BJ (cell line): ENCODE measurements at regions not wholly inside any gene's neighbourhood (a gene's known extent, or its start where the extent isn't known, plus 50 kb on each side); places are given as distances from the start of the nearest gene placed in this dataset.

Experiments used
- CTCF ChIA-PET: fragments of 350-600 bp; formaldehyde crosslinking; extraction: SDS; loops from one replicate; lab custom pipeline; 2021; ENCODE audit warnings: antibody characterized with exemption, inconsistent platforms; lab: Yijun Ruan, JAX
- POLR2A ChIA-PET: fragments of 300-600 bp; sonication (Branson Sonifier 250); formaldehyde crosslinking; extraction: SDS; loops from one replicate; lab custom pipeline; 2021; ENCODE audit warnings: antibody characterized with exemption; lab: Charles Lee
- DNase-seq: peaks from one replicate; pipeline ENCODE4 v3.0.0-alpha.2; 2011; ENCODE audit warnings: low read depth
- H3K27me3 ChIP-seq: 2 replicates; pipeline ENCODE4 v1.6.0; 2011; ENCODE audit warnings: low read length; ENCODE audit not compliant: control insufficient read depth, insufficient read depth
- H3K36me3 ChIP-seq: 2 replicates; pipeline ENCODE4 v1.5.1; 2011; ENCODE audit warnings: low read length; ENCODE audit not compliant: control insufficient read depth, insufficient read depth
- H3K4me3 ChIP-seq: 2 replicates; pipeline ENCODE4 v1.5.1; 2011; ENCODE audit warnings: low read depth, mild to moderate bottlenecking, control low read depth, low read length
- TF ChIP-seq, protein P1 (sequence below): IDR thresholded peaks from 2 replicates; pipeline ENCODE4 v1.5.1; 2011; ENCODE audit warnings: low read depth, mild to moderate bottlenecking, control low read depth, inconsistent platforms, low read length, moderate library complexity; ENCODE audit not compliant: insufficient read depth

DNA sequence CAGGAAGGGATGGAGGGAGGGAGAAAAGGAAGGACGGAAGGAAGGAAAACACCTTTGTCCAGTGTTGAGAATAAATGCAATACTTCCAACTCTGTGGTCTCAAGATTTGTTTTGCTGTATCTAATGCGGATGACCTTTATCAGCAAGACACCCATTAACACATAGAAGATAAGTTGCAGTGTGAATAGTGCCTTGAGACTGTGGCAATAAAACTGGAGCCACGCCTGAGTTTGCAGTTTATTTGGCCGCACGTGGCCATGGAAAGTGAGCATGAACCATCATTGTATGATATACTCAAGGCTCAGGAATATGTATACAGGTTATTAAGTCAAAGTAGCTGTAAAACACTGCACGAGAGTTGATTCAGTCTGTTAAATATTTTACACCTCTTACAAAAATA is 113.6 kb upstream of the EEA1 start:
- ChIA-PET POLR2A (no interaction called here), CTCF (no interaction called here)
- H3K4me3 ChIP-seq, result no peak overlapping the region
- TF ChIP-seq, protein P1, sequence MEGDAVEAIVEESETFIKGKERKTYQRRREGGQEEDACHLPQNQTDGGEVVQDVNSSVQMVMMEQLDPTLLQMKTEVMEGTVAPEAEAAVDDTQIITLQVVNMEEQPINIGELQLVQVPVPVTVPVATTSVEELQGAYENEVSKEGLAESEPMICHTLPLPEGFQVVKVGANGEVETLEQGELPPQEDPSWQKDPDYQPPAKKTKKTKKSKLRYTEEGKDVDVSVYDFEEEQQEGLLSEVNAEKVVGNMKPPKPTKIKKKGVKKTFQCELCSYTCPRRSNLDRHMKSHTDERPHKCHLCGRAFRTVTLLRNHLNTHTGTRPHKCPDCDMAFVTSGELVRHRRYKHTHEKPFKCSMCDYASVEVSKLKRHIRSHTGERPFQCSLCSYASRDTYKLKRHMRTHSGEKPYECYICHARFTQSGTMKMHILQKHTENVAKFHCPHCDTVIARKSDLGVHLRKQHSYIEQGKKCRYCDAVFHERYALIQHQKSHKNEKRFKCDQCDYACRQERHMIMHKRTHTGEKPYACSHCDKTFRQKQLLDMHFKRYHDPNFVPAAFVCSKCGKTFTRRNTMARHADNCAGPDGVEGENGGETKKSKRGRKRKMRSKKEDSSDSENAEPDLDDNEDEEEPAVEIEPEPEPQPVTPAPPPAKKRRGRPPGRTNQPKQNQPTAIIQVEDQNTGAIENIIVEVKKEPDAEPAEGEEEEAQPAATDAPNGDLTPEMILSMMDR, result no peak
- H3K36me3 ChIP-seq, result no peaks in the 10 kb centered on the region
- no peak for DNase-seq
- no peaks in the 10 kb centered on the region for H3K27me3 ChIP-seq

DNA sequence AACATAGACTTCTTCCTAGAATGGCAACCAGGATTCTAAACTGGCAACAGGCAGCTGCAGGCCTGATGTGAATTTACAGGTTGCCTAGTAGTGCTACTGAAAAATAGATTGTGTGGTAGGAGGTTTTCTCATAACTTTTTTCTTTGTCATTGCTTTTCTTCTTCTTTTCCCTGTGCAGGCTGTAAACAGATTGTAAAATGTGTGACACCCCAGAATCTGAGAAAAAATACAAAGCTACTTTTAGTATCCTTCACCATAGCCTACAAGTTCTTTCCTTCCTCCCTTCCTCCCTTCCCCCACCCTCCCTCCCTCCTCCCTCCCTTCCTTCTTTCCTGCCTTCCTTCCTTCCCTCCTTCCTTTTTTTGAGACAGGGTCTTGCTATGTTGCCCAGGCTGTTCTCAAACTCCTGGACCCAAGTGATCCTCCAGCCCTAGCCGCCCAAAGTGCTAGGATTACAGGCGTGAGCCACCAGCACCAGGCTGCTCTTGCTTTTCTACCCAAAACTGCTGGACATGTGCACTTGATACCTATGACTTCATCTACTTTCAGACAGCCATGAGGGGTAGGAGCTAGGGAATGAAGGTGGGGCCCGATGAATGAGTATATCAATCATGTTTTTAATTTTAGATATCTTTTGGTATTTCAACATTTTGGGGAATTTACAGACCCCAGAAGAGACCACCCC is 114.2 kb upstream of the EEA1 start:
- ChIA-PET POLR2A (no interaction called here), CTCF (no interaction called here)
- no peak for DNase-seq
- TF ChIP-seq, protein P1, result no peak
- no peak overlapping the region for H3K4me3 ChIP-seq
- H3K27me3 ChIP-seq, result no peaks in the 10 kb centered on the region
- no peaks in the 10 kb centered on the region for H3K36me3 ChIP-seq

DNA sequence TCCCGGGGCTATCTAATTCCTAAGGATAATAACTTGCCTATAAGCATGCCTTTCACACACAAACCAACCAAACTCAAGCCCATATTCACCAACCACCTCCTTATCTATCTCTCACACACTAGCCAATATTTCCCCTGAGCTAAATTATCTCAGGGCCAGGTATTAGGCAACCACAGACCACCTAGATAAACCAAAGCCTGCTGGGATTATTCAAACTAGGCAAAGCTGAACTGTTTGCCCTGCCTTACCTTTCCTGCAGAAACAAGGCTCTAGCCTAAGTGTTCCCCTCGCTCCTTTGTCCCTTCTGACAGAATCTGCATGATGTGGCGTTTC is 114.7 kb upstream of the EEA1 start:
- no peak overlapping the region for H3K4me3 ChIP-seq
- TF ChIP-seq, protein P1, result no peak
- H3K36me3 ChIP-seq, result no peaks in the 10 kb centered on the region
- no peak for DNase-seq
- POLR2A ChIA-PET, result no interaction called here
- CTCF ChIA-PET, result no interaction called here
- H3K27me3 ChIP-seq, result no peaks in the 10 kb centered on the region

DNA sequence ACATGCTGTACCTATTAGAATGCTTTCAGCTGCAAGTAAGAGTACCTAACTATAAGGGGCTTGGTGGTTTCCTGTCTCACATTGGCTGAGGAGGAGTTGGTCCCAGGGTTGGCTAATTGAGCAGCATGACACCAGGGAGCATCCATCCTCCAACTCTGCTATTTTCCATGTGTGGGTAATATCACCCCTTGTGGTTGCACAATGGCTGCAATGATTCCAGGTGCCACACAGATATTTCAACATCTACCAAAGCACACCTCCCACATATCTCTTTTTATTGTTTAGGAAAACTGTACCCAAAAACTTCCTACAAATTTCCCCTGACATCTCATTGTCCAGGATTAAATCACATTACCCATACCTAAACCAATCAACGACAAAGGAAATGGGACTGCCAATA is 118.0 kb upstream of the EEA1 start:
- no peak for DNase-seq
- TF ChIP-seq, protein P1, result no peak
- CTCF ChIA-PET, result no interaction called here
- no peak overlapping the region for H3K4me3 ChIP-seq
- H3K27me3 ChIP-seq, result no peaks in the 10 kb centered on the region
- POLR2A ChIA-PET, result no interaction called here
- no peaks in the 10 kb centered on the region for H3K36me3 ChIP-seq

DNA sequence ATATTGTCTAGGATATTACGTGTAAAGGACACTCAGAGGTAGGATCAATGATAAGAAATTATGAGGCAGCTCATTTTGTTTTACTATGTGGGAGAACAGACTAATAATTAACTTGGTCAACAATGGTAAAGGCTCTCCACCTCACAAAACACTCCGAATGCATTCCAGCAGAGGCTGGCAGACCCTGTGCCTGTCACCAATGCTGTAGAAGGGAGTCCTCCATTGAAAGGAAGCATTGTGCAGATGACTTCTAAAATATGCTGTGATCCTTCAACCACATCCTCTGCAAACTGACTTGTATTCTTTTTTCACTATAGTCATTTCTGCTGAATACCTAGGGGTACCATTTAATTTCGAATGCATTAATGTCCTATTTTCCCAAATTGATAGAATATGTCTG is 119.6 kb upstream of the EEA1 start:
- ChIA-PET POLR2A (no interaction called here), CTCF (no interaction called here)
- H3K4me3 ChIP-seq, result no peak overlapping the region
- no peaks in the 10 kb centered on the region for H3K27me3 ChIP-seq
- TF ChIP-seq, protein P1, result no peak
- no peak for DNase-seq
- H3K36me3 ChIP-seq, result no peaks in the 10 kb centered on the region
